Natural killer cell (primary cell): ENCODE measurements at regions not wholly inside any gene's neighbourhood (a gene's known extent, or its start where the extent isn't known, plus 50 kb on each side); places are given as distances from the start of the nearest gene placed in this dataset.

Source experiments
- ATAC-seq, 3 donors: fragments of 150-1000 bp in 2 of 3; fragments of 200-7000 bp in 1 of 3; cut with Tn5 transposase; 1 replicate in 1 of 3; 2 replicates in 2 of 3; pipeline ENCODE4 v1.10.0; 2021; ENCODE audit warnings: mild to moderate bottlenecking in 2 of 3, moderate library complexity in 2 of 3
- DNase-seq, 2 donors: peaks; one replicate each; pipeline versions ENCODE4 v3.0.0 to v3.0.0-alpha.2; 2013 to 2021; ENCODE audit warnings: mixed read lengths in 1 of 2
- H3K27ac ChIP-seq: one replicate; pipeline ENCODE4 v1.5.1; 2013; ENCODE audit warnings: mild to moderate bottlenecking, low read length
- H3K27me3 ChIP-seq: one replicate; pipeline ENCODE4 v1.6.1; 2013; ENCODE audit warnings: low read length; ENCODE audit not compliant: control insufficient read depth, insufficient read depth
- H3K36me3 ChIP-seq: one replicate; pipeline ENCODE4 v1.6.1; 2013; ENCODE audit warnings: low read length; ENCODE audit not compliant: control insufficient read depth, insufficient read depth
- H3K4me1 ChIP-seq: one replicate; pipeline ENCODE4 v1.6.1; 2013; ENCODE audit warnings: low read length; ENCODE audit not compliant: control insufficient read depth, insufficient read depth
- H3K4me3 ChIP-seq: one replicate; pipeline ENCODE4 v1.5.1; 2013; ENCODE audit warnings: low read length
- H3K9me3 ChIP-seq: one replicate; pipeline ENCODE4 v1.6.1; 2013; ENCODE audit warnings: low read length; ENCODE audit not compliant: control insufficient read depth, insufficient read depth
- H3K27ac Mint-ChIP-seq, 2 donors: one replicate each; pipeline ENCODE4 v1.8.0; 2022; ENCODE audit warnings: mild to moderate bottlenecking in 2 of 2, mixed read lengths in 2 of 2, moderate library complexity in 1 of 2
- H3K27me3 Mint-ChIP-seq, 2 donors: one replicate each; pipeline ENCODE4 v1.8.0; 2022; ENCODE audit warnings: low read depth in 2 of 2, mixed read lengths in 2 of 2
- H3K36me3 Mint-ChIP-seq: one replicate; pipeline ENCODE4 v1.8.0; 2022; ENCODE audit warnings: mixed read lengths
- H3K4me1 Mint-ChIP-seq, 2 donors: one replicate each; pipeline ENCODE4 v1.8.0; 2022; ENCODE audit warnings: mixed read lengths in 2 of 2
- H3K4me3 Mint-ChIP-seq: one replicate; pipeline ENCODE4 v1.8.0; 2022; ENCODE audit warnings: mild to moderate bottlenecking, moderate library complexity, mixed read lengths
- H3K9me3 Mint-ChIP-seq, 2 donors: one replicate each; pipeline ENCODE4 v1.8.0; 2022; ENCODE audit warnings: mixed read lengths in 2 of 2
- CTCF ChIP-seq: fragments of 200-600 bp; IDR thresholded peaks from one replicate; pipeline ENCODE4 v1.8.0; 2022; ENCODE audit warnings: antibody characterized with exemption
- WGBS: methylation state at CpG from one replicate; pipeline ENCODE4 v1.1.7; 2013; ENCODE audit warnings: missing lambda C conversion rate; ENCODE audit not compliant: insufficient coverage; 5-methylcytosine and 5-hydroxymethylcytosine counted together
- intact Hi-C: fragments of 100-400 bp; cut with micrococcal nuclease; formaldehyde crosslinking; loops from one replicate; pipeline ENCODE4 v1.14.2; 2022

- TF ChIP-seq CTCF, result no peak
- Mint-ChIP-seq H3K27ac (no peak overlapping the region), H3K36me3 (no peaks in the 10 kb centered on the region), H3K4me1 (no peaks in the 10 kb centered on the region), H3K4me3 (no peak overlapping the region), H3K9me3 (peaks cover 2 to 9% of the 10 kb centered on the region in 2 donors), H3K27me3 (no peaks in the 10 kb centered on the region)
- no peak for ATAC-seq
- 69% methylated on average over 3 of the region's 3 CpGs for WGBS
- H3K27ac ChIP-seq, result no peak overlapping the region
- H3K4me1 ChIP-seq, result no peaks in the 10 kb centered on the region
- H3K4me3 ChIP-seq, result no peak overlapping the region
- H3K36me3 ChIP-seq, result no peaks in the 10 kb centered on the region
- intact Hi-C loops, result no loop called here
- no peaks in the 10 kb centered on the region for H3K27me3 ChIP-seq
- H3K9me3 ChIP-seq, result no peaks in the 10 kb centered on the region
- DNase-seq, result no peak
Measured at GRCh38 chr18:31233621-31234275, 71.1 kb upstream of the DSC1 start.

GRCh38 chr18:31235856-31236255 is 73.2 kb upstream of the DSC1 start:
- Mint-ChIP-seq H3K27me3 (no peaks in the 10 kb centered on the region), H3K9me3 (peaks cover 3 to 11% of the 10 kb centered on the region in 2 donors), H3K36me3 (no peaks in the 10 kb centered on the region), H3K4me3 (no peak overlapping the region), H3K4me1 (no peaks in the 10 kb centered on the region), H3K27ac (no peak overlapping the region)
- TF ChIP-seq CTCF, result no peak
- intact Hi-C loops, result no loop called here
- peaks cover 3% of the 10 kb centered on the region for H3K9me3 ChIP-seq
- no peaks in the 10 kb centered on the region for H3K27me3 ChIP-seq
- WGBS, result 89% methylated on average over 5 of the region's 5 CpGs
- H3K36me3 ChIP-seq, result no peaks in the 10 kb centered on the region
- ATAC-seq (no peak), DNase-seq (no peak)
- no peaks in the 10 kb centered on the region for H3K4me1 ChIP-seq
- no peak overlapping the region for H3K27ac ChIP-seq
- H3K4me3 ChIP-seq, result no peak overlapping the region

- Histone ChIP-seq H3K36me3 (no peaks in the 10 kb centered on the region), H3K4me3 (no peak overlapping the region), H3K4me1 (no peaks in the 10 kb centered on the region), H3K27ac (no peak overlapping the region), H3K9me3 (peaks cover 3% of the 10 kb centered on the region), H3K27me3 (no peaks in the 10 kb centered on the region)
- Mint-ChIP-seq H3K9me3 (peaks cover 3 to 11% of the 10 kb centered on the region in 2 donors), H3K27me3 (no peaks in the 10 kb centered on the region), H3K27ac (no peak overlapping the region), H3K4me1 (no peaks in the 10 kb centered on the region), H3K4me3 (no peak overlapping the region), H3K36me3 (no peaks in the 10 kb centered on the region)
- intact Hi-C loops, result no loop called here
- ATAC-seq (no peak), DNase-seq (no peak)
- WGBS, result 85% methylated on average over 2 of the region's 2 CpGs
- TF ChIP-seq CTCF, result no peak
Measured at GRCh38 chr18:31237142-31237541, 74.5 kb upstream of the DSC1 start.

GRCh38 chr18:31241425-31241824 is 76.5 kb upstream of the DSG1 start:
- no peak overlapping the region for H3K27ac Mint-ChIP-seq
- H3K27me3 Mint-ChIP-seq, result no peaks in the 10 kb centered on the region
- no peak overlapping the region for H3K4me3 Mint-ChIP-seq
- no peak overlapping the region for H3K27ac ChIP-seq
- H3K27me3 ChIP-seq, result no peaks in the 10 kb centered on the region
- TF ChIP-seq CTCF, result no peak
- peaks cover 2 to 3% of the 10 kb centered on the region in 2 donors for H3K9me3 Mint-ChIP-seq
- H3K4me1 ChIP-seq, result no peaks in the 10 kb centered on the region
- DNase-seq (no peak), ATAC-seq (no peak)
- H3K36me3 ChIP-seq, result no peaks in the 10 kb centered on the region
- H3K4me3 ChIP-seq, result no peak overlapping the region
- no peaks in the 10 kb centered on the region for H3K36me3 Mint-ChIP-seq
- intact Hi-C loops, result no loop called here
- H3K4me1 Mint-ChIP-seq, result no peaks in the 10 kb centered on the region
- H3K9me3 ChIP-seq, result peaks cover 3% of the 10 kb centered on the region
